ENCODE measurements at regions not wholly inside any gene's neighbourhood (a gene's known extent, or its start where the extent isn't known, plus 50 kb on each side); places are given as distances from the start of the nearest gene placed in this dataset.

DNA sequence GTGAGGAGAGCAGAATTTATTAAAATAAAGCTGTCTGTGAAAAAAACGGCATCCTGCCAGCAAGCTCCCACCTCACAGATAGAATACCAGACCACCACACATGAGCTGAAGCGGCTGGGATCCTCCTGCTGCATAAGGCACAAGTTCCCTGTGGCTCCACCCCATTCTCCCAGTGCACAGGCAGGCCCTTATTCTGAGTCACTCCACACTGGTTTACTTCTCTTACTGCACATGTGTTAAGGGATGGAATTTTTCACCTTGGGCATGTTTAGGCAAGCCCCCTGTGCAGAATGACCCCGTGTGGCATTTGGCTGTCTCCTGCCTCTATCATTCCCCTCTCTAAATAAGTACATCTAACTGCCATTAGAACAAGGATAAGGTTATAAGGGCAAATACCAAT lies 115.0 kb upstream of the ELAVL2 start:
- BruUV-seq (replicated peaks): no TSS peak
- Histone ChIP-seq H3K4me1 (ENCODE audit: insufficient read depth, low read length, poor library complexity, severe bottlenecking) (no peaks in the 10 kb centered on the region), H3K36me3 (ENCODE audit: insufficient read depth, low read length) (no peaks in the 10 kb centered on the region), H3K9me3 (ENCODE audit: low read length) (no peaks in the 10 kb centered on the region), H2AFZ (ENCODE audit: low read length) (no peak overlapping the region), H3K79me2 (ENCODE audit: insufficient read depth, low read depth, low read length) (no peaks in the 10 kb centered on the region), H4K20me1 (ENCODE audit: insufficient read depth, low read length) (no peaks in the 10 kb centered on the region), H3K27ac (ENCODE audit: low read depth, low read length, poor library complexity, severe bottlenecking) (no peak overlapping the region), H3K4me2 (ENCODE audit: low read length) (no peak overlapping the region), H3K9me2 (ENCODE audit: insufficient read depth, low read length) (no peaks in the 10 kb centered on the region; the same call in 1 of the 2 replicates), H3K4me3 (ENCODE audit: low read depth, low read length, poor library complexity, severe bottlenecking) (no peak overlapping the region)
- no peak for DNase-seq (ENCODE audit: low spot score)
- POLR2A ChIA-PET: no interaction called here
- CTCF ChIA-PET (ENCODE audit: unreplicated experiment): no interaction called here
- intact Hi-C loops (cut with micrococcal nuclease; ENCODE audit: unreplicated experiment): no loop called here
- no peak for TF ChIP-seq EZH2phosphoT487 (IDR thresholded peaks at IDR 0.05; ENCODE audit: borderline replicate concordance, low read depth, low read length)
- TF ChIP-seq, protein P1, sequence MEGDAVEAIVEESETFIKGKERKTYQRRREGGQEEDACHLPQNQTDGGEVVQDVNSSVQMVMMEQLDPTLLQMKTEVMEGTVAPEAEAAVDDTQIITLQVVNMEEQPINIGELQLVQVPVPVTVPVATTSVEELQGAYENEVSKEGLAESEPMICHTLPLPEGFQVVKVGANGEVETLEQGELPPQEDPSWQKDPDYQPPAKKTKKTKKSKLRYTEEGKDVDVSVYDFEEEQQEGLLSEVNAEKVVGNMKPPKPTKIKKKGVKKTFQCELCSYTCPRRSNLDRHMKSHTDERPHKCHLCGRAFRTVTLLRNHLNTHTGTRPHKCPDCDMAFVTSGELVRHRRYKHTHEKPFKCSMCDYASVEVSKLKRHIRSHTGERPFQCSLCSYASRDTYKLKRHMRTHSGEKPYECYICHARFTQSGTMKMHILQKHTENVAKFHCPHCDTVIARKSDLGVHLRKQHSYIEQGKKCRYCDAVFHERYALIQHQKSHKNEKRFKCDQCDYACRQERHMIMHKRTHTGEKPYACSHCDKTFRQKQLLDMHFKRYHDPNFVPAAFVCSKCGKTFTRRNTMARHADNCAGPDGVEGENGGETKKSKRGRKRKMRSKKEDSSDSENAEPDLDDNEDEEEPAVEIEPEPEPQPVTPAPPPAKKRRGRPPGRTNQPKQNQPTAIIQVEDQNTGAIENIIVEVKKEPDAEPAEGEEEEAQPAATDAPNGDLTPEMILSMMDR (conservative IDR thresholded peaks at IDR 0.05; ENCODE audit: low read length): no peak

DNA sequence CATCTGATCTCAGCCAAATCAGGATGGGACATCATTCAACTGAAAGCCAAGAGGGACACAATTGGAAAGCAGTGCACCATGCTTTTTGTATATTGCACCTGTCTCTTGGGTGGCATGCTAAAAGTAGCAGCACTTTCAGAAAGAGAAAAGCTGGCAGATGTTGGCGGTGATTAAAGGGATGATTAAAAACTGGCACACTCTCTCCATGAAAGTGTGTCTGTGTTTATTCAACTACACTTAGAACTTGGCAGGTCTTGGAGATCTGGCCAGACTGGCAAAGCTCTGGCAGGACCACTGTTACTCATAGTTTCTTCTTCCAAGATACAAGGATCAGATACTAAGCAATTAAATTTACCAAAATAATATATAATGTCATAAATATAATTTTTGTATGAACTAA lies 112.9 kb upstream of the ELAVL2 start:
- Histone ChIP-seq H3K4me2 (ENCODE audit: low read length) (no peak overlapping the region), H4K20me1 (ENCODE audit: insufficient read depth, low read length) (no peaks in the 10 kb centered on the region), H2AFZ (ENCODE audit: low read length) (no peak overlapping the region), H3K27ac (ENCODE audit: low read depth, low read length, poor library complexity, severe bottlenecking) (no peak overlapping the region), H3K36me3 (ENCODE audit: insufficient read depth, low read length) (no peaks in the 10 kb centered on the region), H3K9me3 (ENCODE audit: low read length) (no peaks in the 10 kb centered on the region), H3K4me3 (ENCODE audit: low read depth, low read length, poor library complexity, severe bottlenecking) (no peak overlapping the region), H3K79me2 (ENCODE audit: insufficient read depth, low read depth, low read length) (no peaks in the 10 kb centered on the region), H3K9me2 (ENCODE audit: insufficient read depth, low read length) (no peaks in the 10 kb centered on the region; the same call in 1 of the 2 replicates), H3K4me1 (ENCODE audit: insufficient read depth, low read length, poor library complexity, severe bottlenecking) (no peaks in the 10 kb centered on the region)
- no peak for DNase-seq (ENCODE audit: low spot score)
- intact Hi-C loops (cut with micrococcal nuclease; ENCODE audit: unreplicated experiment): no loop called here
- CTCF ChIA-PET (ENCODE audit: unreplicated experiment): no interaction called here
- no TSS peak for BruUV-seq (replicated peaks)
- POLR2A ChIA-PET: no interaction called here
- TF ChIP-seq, protein P1 (conservative IDR thresholded peaks at IDR 0.05; ENCODE audit: low read length): no peak
- no peak for TF ChIP-seq EZH2phosphoT487 (IDR thresholded peaks at IDR 0.05; ENCODE audit: borderline replicate concordance, low read depth, low read length)

DNA sequence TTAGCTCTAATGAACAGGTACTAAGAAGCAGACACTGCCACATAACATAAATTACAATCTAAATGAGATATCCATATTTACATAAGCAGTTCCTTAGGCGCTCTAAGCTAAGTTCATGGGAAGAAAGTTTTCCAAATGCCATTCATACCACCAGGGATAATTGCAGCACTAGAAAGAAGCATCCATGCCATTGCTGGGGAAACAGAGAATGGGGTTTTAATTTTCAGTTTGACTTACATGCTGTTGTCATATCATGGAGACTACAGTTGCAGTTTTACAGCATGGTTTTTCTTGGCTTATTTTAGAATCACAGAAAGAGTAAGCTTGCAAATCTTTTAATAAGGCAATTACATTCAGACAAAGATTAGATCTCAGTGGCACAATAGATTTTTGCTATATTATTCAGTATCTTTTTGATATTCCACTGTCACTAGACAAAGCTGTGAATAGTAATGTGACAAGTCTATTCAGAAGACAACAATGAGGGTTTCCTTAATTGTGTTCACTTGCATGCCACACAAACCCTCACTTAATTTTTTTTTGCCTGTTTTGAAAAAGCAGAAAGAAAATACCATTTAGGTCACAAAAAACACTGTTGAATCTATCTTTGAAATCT lies 108.4 kb upstream of the ELAVL2 start:
- Histone ChIP-seq H4K20me1 (ENCODE audit: insufficient read depth, low read length) (no peaks in the 10 kb centered on the region), H3K36me3 (ENCODE audit: insufficient read depth, low read length) (no peaks in the 10 kb centered on the region), H2AFZ (ENCODE audit: low read length) (no peak overlapping the region), H3K4me3 (ENCODE audit: low read depth, low read length, poor library complexity, severe bottlenecking) (no peak overlapping the region), H3K4me2 (ENCODE audit: low read length) (no peak overlapping the region), H3K9me3 (ENCODE audit: low read length) (no peaks in the 10 kb centered on the region), H3K79me2 (ENCODE audit: insufficient read depth, low read depth, low read length) (no peaks in the 10 kb centered on the region), H3K9me2 (ENCODE audit: insufficient read depth, low read length) (no peaks in the 10 kb centered on the region), H3K4me1 (ENCODE audit: insufficient read depth, low read length, poor library complexity, severe bottlenecking) (no peaks in the 10 kb centered on the region), H3K27ac (ENCODE audit: low read depth, low read length, poor library complexity, severe bottlenecking) (no peak overlapping the region)
- CTCF ChIA-PET (ENCODE audit: unreplicated experiment): no interaction called here
- POLR2A ChIA-PET: interaction anchor here (0.9 to 1.8 kb wide), 2 partner anchors 10 to 25 kb away, joined by 3 to 7 read pairs; no protein-coding TSS in a partner anchor
- BruUV-seq (replicated peaks): no TSS peak
- intact Hi-C loops (cut with micrococcal nuclease; ENCODE audit: unreplicated experiment): no loop called here
- no peak for DNase-seq (ENCODE audit: low spot score)
- TF ChIP-seq, protein P1 (conservative IDR thresholded peaks at IDR 0.05; ENCODE audit: low read length): no peak
- no peak for TF ChIP-seq EZH2phosphoT487 (IDR thresholded peaks at IDR 0.05; ENCODE audit: borderline replicate concordance, low read depth, low read length)
